ENCODE measurements at regions not wholly inside any gene's neighbourhood (a gene's known extent, or its start where the extent isn't known, plus 50 kb on each side); places are given as distances from the start of the nearest gene placed in this dataset.

- H3K4me3 ChIP-seq (ENCODE audit: low read depth, low read length): no peak overlapping the region
- CTCF ChIA-PET: no interaction called here
- intact Hi-C loops (cut with micrococcal nuclease; ENCODE audit: unreplicated experiment): no loop called here
- H3K27me3 ChIP-seq (replicated peaks; ENCODE audit: control insufficient read depth, insufficient read depth, low read length): no peaks in the 10 kb centered on the region; the same call in 1 of the 2 replicates
- TF ChIP-seq, protein P1, sequence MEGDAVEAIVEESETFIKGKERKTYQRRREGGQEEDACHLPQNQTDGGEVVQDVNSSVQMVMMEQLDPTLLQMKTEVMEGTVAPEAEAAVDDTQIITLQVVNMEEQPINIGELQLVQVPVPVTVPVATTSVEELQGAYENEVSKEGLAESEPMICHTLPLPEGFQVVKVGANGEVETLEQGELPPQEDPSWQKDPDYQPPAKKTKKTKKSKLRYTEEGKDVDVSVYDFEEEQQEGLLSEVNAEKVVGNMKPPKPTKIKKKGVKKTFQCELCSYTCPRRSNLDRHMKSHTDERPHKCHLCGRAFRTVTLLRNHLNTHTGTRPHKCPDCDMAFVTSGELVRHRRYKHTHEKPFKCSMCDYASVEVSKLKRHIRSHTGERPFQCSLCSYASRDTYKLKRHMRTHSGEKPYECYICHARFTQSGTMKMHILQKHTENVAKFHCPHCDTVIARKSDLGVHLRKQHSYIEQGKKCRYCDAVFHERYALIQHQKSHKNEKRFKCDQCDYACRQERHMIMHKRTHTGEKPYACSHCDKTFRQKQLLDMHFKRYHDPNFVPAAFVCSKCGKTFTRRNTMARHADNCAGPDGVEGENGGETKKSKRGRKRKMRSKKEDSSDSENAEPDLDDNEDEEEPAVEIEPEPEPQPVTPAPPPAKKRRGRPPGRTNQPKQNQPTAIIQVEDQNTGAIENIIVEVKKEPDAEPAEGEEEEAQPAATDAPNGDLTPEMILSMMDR (IDR thresholded peaks at IDR 0.05; ENCODE audit: insufficient read depth in 1 of 2, low read depth in 1 of 2, low read length in 1 of 2, severe bottlenecking in 1 of 2, unreplicated experiment in 1 of 2): no peak
- DNase-seq: no peak
- Mint-ChIP-seq H3K27me3 (ENCODE audit: insufficient read depth, unreplicated experiment) (no peaks in the 10 kb centered on the region), H3K9me3 (ENCODE audit: unreplicated experiment) (no peaks in the 10 kb centered on the region), H3K4me1 (ENCODE audit: low read depth, unreplicated experiment) (no peaks in the 10 kb centered on the region), H3K36me3 (ENCODE audit: insufficient read depth, unreplicated experiment) (no peaks in the 10 kb centered on the region), H3K27ac (ENCODE audit: unreplicated experiment) (no peak overlapping the region), H3K4me3 (ENCODE audit: unreplicated experiment) (no peak overlapping the region)
- H3K36me3 ChIP-seq (ENCODE audit: control insufficient read depth, insufficient read depth, low read length): no peaks in the 10 kb centered on the region
- POLR2A ChIA-PET: no interaction called here
- H3K4me1 ChIP-seq: no peaks in the 10 kb centered on the region
- no peaks in the 10 kb centered on the region for H3K9me3 ChIP-seq
- no TSS peak for BruUV-seq (replicated peaks)
These were observed 421.2 kb upstream of the TENM3 start for GRCh38 chr4:181822005-181822375.

DNA sequence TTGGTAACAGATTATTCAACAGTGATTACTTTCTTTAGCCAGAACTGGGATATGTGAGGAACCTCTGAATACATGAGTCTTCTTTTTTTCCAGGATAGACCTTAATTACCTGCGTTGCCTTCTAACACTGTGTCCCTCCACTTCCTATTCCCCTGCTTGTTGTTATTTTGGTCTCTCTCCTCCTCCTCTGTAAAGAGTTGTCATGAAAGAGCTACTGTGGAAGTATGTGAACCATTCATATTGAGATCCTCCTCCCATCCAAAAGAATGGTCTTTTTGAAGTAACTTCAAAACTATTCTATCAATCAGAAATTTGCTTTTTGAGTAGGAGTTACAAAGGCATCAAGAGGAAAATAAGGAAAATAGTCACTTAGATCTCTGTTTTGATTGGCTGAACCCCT, 420.0 kb upstream of the TENM3 start:
- H3K4me3 Mint-ChIP-seq (ENCODE audit: unreplicated experiment): no peak overlapping the region
- no peaks in the 10 kb centered on the region for H3K27me3 Mint-ChIP-seq (ENCODE audit: insufficient read depth, unreplicated experiment)
- no peaks in the 10 kb centered on the region for H3K4me1 Mint-ChIP-seq (ENCODE audit: low read depth, unreplicated experiment)
- no peak overlapping the region for H3K27ac Mint-ChIP-seq (ENCODE audit: unreplicated experiment)
- Histone ChIP-seq H3K36me3 (ENCODE audit: control insufficient read depth, insufficient read depth, low read length) (no peaks in the 10 kb centered on the region), H3K27me3 (replicated peaks; ENCODE audit: control insufficient read depth, insufficient read depth, low read length) (no peaks in the 10 kb centered on the region; the same call in 1 of the 2 replicates), H3K4me3 (ENCODE audit: low read depth, low read length) (no peak overlapping the region), H3K4me1 (no peaks in the 10 kb centered on the region), H3K9me3 (no peaks in the 10 kb centered on the region)
- ChIA-PET CTCF (no interaction called here), POLR2A (no interaction called here)
- H3K36me3 Mint-ChIP-seq (ENCODE audit: insufficient read depth, unreplicated experiment): no peaks in the 10 kb centered on the region
- no TSS peak for BruUV-seq (replicated peaks)
- H3K9me3 Mint-ChIP-seq (ENCODE audit: unreplicated experiment): no peaks in the 10 kb centered on the region
- TF ChIP-seq, protein P1 (IDR thresholded peaks at IDR 0.05; ENCODE audit: insufficient read depth in 1 of 2, low read depth in 1 of 2, low read length in 1 of 2, severe bottlenecking in 1 of 2, unreplicated experiment in 1 of 2): no peak
- intact Hi-C loops (cut with micrococcal nuclease; ENCODE audit: unreplicated experiment): no loop called here
- no peak for DNase-seq

DNA sequence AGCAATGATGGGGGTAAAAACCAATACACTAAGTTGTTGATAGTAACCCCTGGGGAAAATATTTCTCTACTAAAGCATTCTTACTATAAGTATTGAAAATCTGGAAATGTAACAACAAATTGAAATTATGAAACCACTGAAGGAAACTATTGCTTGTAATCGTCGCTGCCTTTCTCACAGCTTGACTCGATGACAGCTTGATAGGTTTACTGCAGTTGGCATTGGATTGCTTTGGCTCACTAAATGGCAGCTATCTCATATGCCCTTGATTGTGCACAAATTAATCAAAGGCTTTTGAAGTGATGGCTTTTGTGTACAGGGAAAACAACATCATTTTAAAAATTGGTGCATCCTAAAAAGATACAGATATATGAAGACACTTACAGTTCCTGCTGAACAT, 419.6 kb upstream of the TENM3 start:
- Histone ChIP-seq H3K27me3 (replicated peaks; ENCODE audit: control insufficient read depth, insufficient read depth, low read length) (no peaks in the 10 kb centered on the region; the same call in 1 of the 2 replicates), H3K9me3 (no peaks in the 10 kb centered on the region), H3K36me3 (ENCODE audit: control insufficient read depth, insufficient read depth, low read length) (no peaks in the 10 kb centered on the region), H3K4me1 (no peaks in the 10 kb centered on the region), H3K4me3 (ENCODE audit: low read depth, low read length) (no peak overlapping the region)
- CTCF ChIA-PET: no interaction called here
- Mint-ChIP-seq H3K36me3 (ENCODE audit: insufficient read depth, unreplicated experiment) (no peaks in the 10 kb centered on the region), H3K27me3 (ENCODE audit: insufficient read depth, unreplicated experiment) (no peaks in the 10 kb centered on the region), H3K27ac (ENCODE audit: unreplicated experiment) (no peak overlapping the region), H3K9me3 (ENCODE audit: unreplicated experiment) (no peaks in the 10 kb centered on the region), H3K4me1 (ENCODE audit: low read depth, unreplicated experiment) (no peaks in the 10 kb centered on the region), H3K4me3 (ENCODE audit: unreplicated experiment) (no peak overlapping the region)
- intact Hi-C loops (cut with micrococcal nuclease; ENCODE audit: unreplicated experiment): no loop called here
- DNase-seq: no peak
- POLR2A ChIA-PET: no interaction called here
- TF ChIP-seq, protein P1 (IDR thresholded peaks at IDR 0.05; ENCODE audit: insufficient read depth in 1 of 2, low read depth in 1 of 2, low read length in 1 of 2, severe bottlenecking in 1 of 2, unreplicated experiment in 1 of 2): no peak
- BruUV-seq (replicated peaks): no TSS peak

Measured in Caco-2 (cell line).